ENCODE measurements at regions not wholly inside any gene's neighbourhood (a gene's known extent, or its start where the extent isn't known, plus 50 kb on each side); places are given as distances from the start of the nearest gene placed in this dataset.
"Not testable (repeated sequence)": the region's sequence is repeated elsewhere in the genome, so short reads cannot be mapped to it uniquely, and the experiment has no call there.

- ATAC-seq (no peak), DNase-seq (no peak)
- intact Hi-C loops (cut with DNase I, micrococcal nuclease) = no loop called here
Observed at GRCh38 chr2:144629935-144630334, 110.0 kb upstream of the ZEB2 start.

GRCh38 chr2:144628566-144628965, 108.6 kb upstream of the ZEB2 start:
- intact Hi-C loops (cut with DNase I, micrococcal nuclease) = no loop called here

GRCh38 chr2:144625626-144626025, 105.7 kb upstream of the ZEB2 start:
- intact Hi-C loops (cut with DNase I, micrococcal nuclease) = no loop called here
- ATAC-seq (no peak), DNase-seq (no peak)

More at GRCh38 chr2:144628566-144628965, 108.6 kb upstream of the ZEB2 start:
- no peak for DNase-seq
- no peak for ATAC-seq

GRCh38 chr2:144625226-144625625, 105.3 kb upstream of the ZEB2 start:
- intact Hi-C loops (cut with DNase I, micrococcal nuclease) = no loop called here
- ATAC-seq (no peak), DNase-seq (no peak)

- DNase-seq (no peak), ATAC-seq (no peak)
- intact Hi-C loops (cut with DNase I, micrococcal nuclease) = no loop called here
Observed at GRCh38 chr2:144624451-144624850, 104.5 kb upstream of the ZEB2 start.

GRCh38 chr2:144622373-144622772, 102.5 kb upstream of the ZEB2 start:
- ATAC-seq; intact Hi-C loops (cut with DNase I, micrococcal nuclease); DNase-seq: not testable (repeated sequence)

GRCh38 chr2:144621266-144621665, 101.3 kb upstream of the ZEB2 start:
- intact Hi-C loops (cut with DNase I, micrococcal nuclease) = no loop called here
- DNase-seq (no peak), ATAC-seq (no peak)

GRCh38 chr2:144619760-144620159, 99.8 kb upstream of the ZEB2 start:
- DNase-seq (no peak), ATAC-seq (no peak)
- intact Hi-C loops (cut with DNase I, micrococcal nuclease) = no loop called here

- intact Hi-C loops (cut with DNase I, micrococcal nuclease); ATAC-seq: not testable (repeated sequence)
Observed at GRCh38 chr2:144617171-144617570, 97.3 kb upstream of the ZEB2 start.

GRCh38 chr2:144615866-144616565, 96.1 kb upstream of the ZEB2 start:
- DNase-seq (no peak), ATAC-seq (no peak)
- intact Hi-C loops (cut with DNase I, micrococcal nuclease) = no loop called here

More at GRCh38 chr2:144617171-144617570, 97.3 kb upstream of the ZEB2 start:
- not testable (repeated sequence) for DNase-seq

GRCh38 chr2:144607891-144608521, 88.1 kb upstream of the ZEB2 start:
- DNase-seq = peak; percentile 17 to 30
- intact Hi-C loops (cut with DNase I, micrococcal nuclease) = no loop called here
- no peak for ATAC-seq

- intact Hi-C loops (cut with DNase I, micrococcal nuclease) = no loop called here
- ATAC-seq (no peak), DNase-seq (no peak)
Observed at GRCh38 chr2:144607099-144607498, 87.2 kb upstream of the ZEB2 start.

GRCh38 chr2:144606466-144607095, 86.7 kb upstream of the ZEB2 start:
- intact Hi-C loops (cut with DNase I, micrococcal nuclease) = no loop called here
- DNase-seq (no peak), ATAC-seq (no peak)

- intact Hi-C loops (cut with DNase I, micrococcal nuclease) = no loop called here
- no peak for ATAC-seq
- no peak for DNase-seq
Observed at GRCh38 chr2:144605231-144605840, 85.4 kb upstream of the ZEB2 start.

GRCh38 chr2:144603334-144603733, 83.4 kb upstream of the ZEB2 start:
- ATAC-seq (no peak), DNase-seq (no peak)
- intact Hi-C loops (cut with DNase I, micrococcal nuclease) = no loop called here

GRCh38 chr2:144598906-144599305, 79.0 kb upstream of the ZEB2 start:
- DNase-seq (no peak), ATAC-seq (no peak)
- intact Hi-C loops (cut with DNase I, micrococcal nuclease) = no loop called here

GRCh38 chr2:144597894-144598593, 78.1 kb upstream of the ZEB2 start:
- intact Hi-C loops (cut with DNase I, micrococcal nuclease) = no loop called here
- no peak for ATAC-seq

GRCh38 chr2:144597388-144597787, 77.5 kb upstream of the ZEB2 start:
- DNase-seq (no peak), ATAC-seq (no peak)
- intact Hi-C loops (cut with DNase I, micrococcal nuclease) = no loop called here

More at GRCh38 chr2:144597894-144598593, 78.1 kb upstream of the ZEB2 start:
- DNase-seq = no peak

All from left colon (tissue), 2 donors.